Activated T-cell treated with anti-CD3 and anti-CD28 coated beads, Interleukin-2, amount 50 U/mL, for 72 hours (primary cell): ENCODE measurements at regions not wholly inside any gene's neighbourhood (a gene's known extent, or its start where the extent isn't known, plus 50 kb on each side); places are given as distances from the start of the nearest gene placed in this dataset.

Experiments used
- ATAC-seq, 2 donors: fragments of 150-1000 bp; cut with Tn5 transposase; replicated peaks in 1 of 2; 2 replicates each; pipeline ENCODE4 v1.10.0; 2021; ENCODE audit warnings: moderate library complexity in 2 of 2, mild to moderate bottlenecking in 1 of 2
- DNase-seq, 2 donors: peaks; one replicate each; pipeline ENCODE4 v3.0.0; 2021 to 2022; ENCODE audit warnings: mixed read lengths in 1 of 2
- H3K27ac Mint-ChIP-seq: one replicate; pipeline ENCODE4 v1.8.0; 2022; ENCODE audit warnings: mild to moderate bottlenecking, moderate library complexity, mixed read lengths
- H3K27me3 Mint-ChIP-seq: one replicate; pipeline ENCODE4 v1.8.0; 2022; ENCODE audit warnings: low read depth, mixed read lengths
- H3K36me3 Mint-ChIP-seq, 2 donors: one replicate each; pipeline ENCODE4 v1.8.0; 2022; ENCODE audit warnings: mixed read lengths in 2 of 2, mild to moderate bottlenecking in 1 of 2; ENCODE audit not compliant: insufficient read depth in 2 of 2
- H3K4me1 Mint-ChIP-seq: one replicate; pipeline ENCODE4 v1.8.0; 2022; ENCODE audit warnings: low read depth, mixed read lengths
- H3K4me3 Mint-ChIP-seq, 2 donors: one replicate each; pipeline ENCODE4 v1.8.0; 2022; ENCODE audit warnings: mild to moderate bottlenecking in 2 of 2, mixed read lengths in 2 of 2, moderate library complexity in 2 of 2
- H3K9me3 Mint-ChIP-seq, 2 donors: one replicate each; pipeline ENCODE4 v1.8.0; 2022; ENCODE audit warnings: mixed read lengths in 2 of 2

DNA sequence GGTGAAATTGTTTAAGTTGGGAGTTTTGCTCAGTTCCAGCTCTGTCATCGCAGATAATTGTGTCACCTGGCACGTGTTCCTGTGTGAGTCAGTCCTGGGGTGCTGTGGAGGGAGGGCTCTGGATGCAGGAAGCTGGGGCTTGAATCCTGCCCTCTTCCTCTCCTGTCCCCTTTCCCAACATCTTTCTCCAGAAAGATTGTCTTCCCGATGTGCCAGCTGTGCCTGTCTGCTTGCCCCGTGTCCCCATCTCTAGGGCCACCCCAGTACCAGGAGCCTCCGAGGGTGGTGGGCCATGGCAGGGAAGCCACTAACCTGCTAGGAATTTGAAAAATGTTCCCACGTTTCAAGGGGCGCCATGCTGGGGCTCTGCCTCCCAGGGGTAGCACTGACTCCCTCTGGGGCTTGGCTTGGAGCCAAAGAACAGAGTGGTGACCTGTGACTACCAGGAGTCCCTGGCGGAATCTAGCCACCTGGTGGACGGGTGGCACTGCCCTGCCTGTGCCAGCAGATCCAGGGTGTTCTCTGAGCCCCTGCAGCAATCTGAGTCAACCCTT, 198.1 kb downstream of the ENGASE start:
- H3K36me3 Mint-ChIP-seq: no peaks in the 10 kb centered on the region

DNA sequence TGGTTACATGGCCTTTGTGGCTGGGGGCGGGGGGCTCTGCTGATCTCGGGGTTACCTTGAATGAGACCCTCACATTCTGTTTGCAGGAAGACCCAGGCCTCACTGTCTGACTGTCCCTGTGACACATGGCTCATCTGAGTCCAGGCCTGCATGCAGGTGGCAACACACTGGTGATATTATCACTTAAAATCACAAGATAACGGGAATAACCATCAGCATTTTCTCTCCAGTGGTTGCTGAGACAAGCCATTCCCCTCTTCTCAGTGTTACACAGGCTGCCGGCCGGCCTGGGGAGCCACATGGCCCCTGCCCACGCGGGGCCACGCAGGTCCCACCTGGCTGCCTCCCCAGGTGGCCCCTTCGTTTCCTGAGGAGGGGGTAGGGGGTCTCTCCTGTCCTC, 197.6 kb downstream of the ENGASE start:
- H3K9me3 Mint-ChIP-seq: no peaks in the 10 kb centered on the region
- no peak overlapping the region for H3K4me3 Mint-ChIP-seq
- no peak for DNase-seq
- H3K27me3 Mint-ChIP-seq: peaks cover 25% of the 10 kb centered on the region
- no peak overlapping the region for H3K27ac Mint-ChIP-seq
- no peaks in the 10 kb centered on the region for H3K36me3 Mint-ChIP-seq
- ATAC-seq: no peak
- no peaks in the 10 kb centered on the region for H3K4me1 Mint-ChIP-seq

More for the DNA sequence above, 198.1 kb downstream of the ENGASE start:
- Mint-ChIP-seq H3K9me3 (no peaks in the 10 kb centered on the region), H3K27me3 (peaks cover 25% of the 10 kb centered on the region), H3K4me1 (no peaks in the 10 kb centered on the region), H3K27ac (no peak overlapping the region), H3K4me3 (no peak overlapping the region)
- ATAC-seq (no peak), DNase-seq (no peak)

DNA sequence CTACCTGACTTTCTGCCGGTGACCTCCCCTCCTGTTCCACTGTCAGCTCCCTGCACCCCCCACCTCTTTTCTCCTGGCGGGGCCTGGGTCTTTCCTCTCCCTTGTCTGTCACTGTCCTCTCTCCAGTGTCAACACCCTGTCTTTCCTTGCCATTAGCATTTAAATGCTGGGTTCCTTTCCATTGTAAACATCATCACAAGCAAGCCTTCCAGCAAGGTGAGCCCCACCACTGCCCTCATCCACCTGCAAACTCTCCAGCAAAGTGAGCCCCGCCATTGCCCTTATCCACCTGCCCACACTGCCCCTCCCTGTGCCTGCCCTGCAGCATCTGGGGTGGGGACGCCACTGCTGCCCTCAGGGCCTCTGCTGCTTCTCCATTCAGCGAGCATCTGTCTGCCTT, 195.0 kb downstream of the ENGASE start:
- Mint-ChIP-seq H3K4me3 (no peak overlapping the region), H3K9me3 (no peaks in the 10 kb centered on the region), H3K4me1 (no peaks in the 10 kb centered on the region), H3K27me3 (peaks cover 25% of the 10 kb centered on the region), H3K36me3 (no peaks in the 10 kb centered on the region), H3K27ac (no peak overlapping the region)
- ATAC-seq (no peak), DNase-seq (no peak)

DNA sequence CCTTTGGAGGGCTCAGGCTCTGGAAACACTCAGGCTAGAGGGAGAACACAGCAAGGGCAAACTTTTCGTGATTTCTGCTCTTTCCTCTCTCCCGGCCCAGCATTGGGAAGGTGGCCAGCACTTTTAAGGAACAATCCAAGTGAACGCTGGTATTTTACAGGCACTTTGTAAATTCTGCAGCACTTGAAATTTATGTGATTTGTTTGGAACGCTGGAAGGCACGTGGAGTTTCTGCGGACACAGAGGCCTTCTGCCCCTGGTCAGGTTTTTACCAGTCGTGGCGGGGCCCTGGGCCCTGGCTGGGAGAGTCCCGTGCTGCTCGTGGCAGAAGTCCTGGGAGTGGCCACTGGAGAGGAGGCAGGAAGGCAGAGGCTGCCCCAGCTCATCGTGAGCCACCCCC, 188.6 kb downstream of the ENGASE start:
- Mint-ChIP-seq H3K27me3 (peaks cover 4% of the 10 kb centered on the region), H3K4me1 (no peaks in the 10 kb centered on the region), H3K36me3 (no peaks in the 10 kb centered on the region), H3K9me3 (no peaks in the 10 kb centered on the region), H3K4me3 (no peak overlapping the region), H3K27ac (no peak overlapping the region)
- ATAC-seq (no peak), DNase-seq (no peak)

DNA sequence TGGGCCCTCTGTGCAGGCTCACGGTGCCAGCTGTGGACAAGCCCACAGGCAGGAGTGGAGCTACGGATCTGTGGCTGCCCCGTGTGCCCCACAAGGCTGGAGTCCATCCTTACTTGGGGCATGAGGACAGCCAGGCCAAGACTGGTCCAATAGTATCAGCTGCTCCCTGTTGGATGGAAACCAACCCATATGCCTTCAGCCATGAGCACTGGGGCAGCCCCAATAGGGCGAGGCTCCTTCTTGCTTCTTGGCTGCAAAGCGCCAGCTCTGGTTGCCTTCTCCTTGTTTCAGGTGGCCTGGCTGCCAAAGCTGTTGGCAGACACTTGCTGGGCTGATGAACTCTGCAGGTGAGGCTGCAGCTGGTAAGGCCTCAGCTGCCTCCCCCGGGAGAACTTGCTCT, 188.0 kb downstream of the ENGASE start:
- ATAC-seq (no peak), DNase-seq (no peak)
- Mint-ChIP-seq H3K9me3 (no peaks in the 10 kb centered on the region), H3K4me1 (no peaks in the 10 kb centered on the region), H3K27me3 (no peaks in the 10 kb centered on the region), H3K27ac (no peak overlapping the region), H3K36me3 (no peaks in the 10 kb centered on the region), H3K4me3 (no peak overlapping the region)

DNA sequence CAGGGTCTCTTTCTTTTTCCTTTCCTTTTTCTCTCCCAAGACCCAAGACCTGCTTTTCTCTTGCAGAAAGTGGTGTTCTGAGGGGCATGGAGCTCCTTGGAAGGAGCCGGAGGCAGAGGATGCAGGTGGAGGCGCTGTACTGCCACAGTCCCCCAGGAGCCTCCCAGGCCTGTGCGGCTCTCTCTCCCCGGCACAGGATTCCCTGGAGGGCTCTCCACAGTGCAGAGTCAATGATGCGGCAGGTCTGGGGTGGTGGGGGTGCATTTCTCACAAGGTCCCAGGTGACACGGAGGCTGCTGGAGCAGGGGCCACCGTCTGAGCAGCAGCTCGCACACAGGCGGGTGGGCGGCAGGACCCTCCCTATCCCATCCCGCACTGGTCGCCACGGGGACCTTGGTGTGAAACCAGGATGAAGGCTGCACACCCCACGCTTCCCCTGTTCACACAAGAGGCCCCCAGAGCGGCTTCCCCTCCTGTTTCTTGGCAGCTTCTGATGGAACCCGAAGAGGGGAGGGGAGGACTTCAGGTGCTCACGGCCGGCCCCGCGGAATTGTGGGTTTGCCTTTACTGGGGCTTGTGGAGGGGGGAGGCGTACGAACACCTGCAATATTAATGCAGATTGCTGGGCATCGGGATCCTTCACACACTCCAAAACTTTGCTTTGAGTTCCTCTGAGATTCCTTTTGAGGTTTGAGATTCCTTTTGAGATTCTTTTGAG, 186.9 kb downstream of the ENGASE start:
- DNase-seq: no peak
- no peak overlapping the region for H3K4me3 Mint-ChIP-seq
- H3K4me1 Mint-ChIP-seq: no peaks in the 10 kb centered on the region
- H3K27me3 Mint-ChIP-seq: no peaks in the 10 kb centered on the region
- ATAC-seq: no peak
- no peaks in the 10 kb centered on the region for H3K9me3 Mint-ChIP-seq
- H3K27ac Mint-ChIP-seq: no peak overlapping the region
- H3K36me3 Mint-ChIP-seq: no peaks in the 10 kb centered on the region

DNA sequence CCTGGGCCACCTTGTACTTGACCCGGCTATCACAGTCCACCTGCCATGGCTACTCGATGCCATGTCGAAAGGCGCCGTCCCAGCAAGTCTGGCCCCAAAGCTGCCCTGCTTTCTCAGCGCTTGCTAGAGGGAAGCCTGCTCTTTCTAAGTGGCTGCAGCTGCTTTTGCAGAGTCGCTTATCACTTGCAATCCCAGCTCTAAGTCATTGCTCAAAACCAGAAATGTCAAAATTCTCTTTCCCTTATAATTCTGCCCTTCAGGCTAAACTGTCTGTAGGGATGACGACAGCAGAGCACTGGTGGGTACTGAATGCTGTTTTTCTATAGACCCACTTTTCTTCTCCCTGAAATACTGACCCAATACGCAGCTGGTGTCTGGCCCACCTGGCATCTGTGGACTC, 184.2 kb downstream of the ENGASE start:
- DNase-seq: no peak
- H3K4me3 Mint-ChIP-seq: no peak overlapping the region
- H3K9me3 Mint-ChIP-seq: no peaks in the 10 kb centered on the region
- no peaks in the 10 kb centered on the region for H3K27me3 Mint-ChIP-seq
- no peaks in the 10 kb centered on the region for H3K4me1 Mint-ChIP-seq
- no peak overlapping the region for H3K27ac Mint-ChIP-seq
- no peak for ATAC-seq
- H3K36me3 Mint-ChIP-seq: no peaks in the 10 kb centered on the region

DNA sequence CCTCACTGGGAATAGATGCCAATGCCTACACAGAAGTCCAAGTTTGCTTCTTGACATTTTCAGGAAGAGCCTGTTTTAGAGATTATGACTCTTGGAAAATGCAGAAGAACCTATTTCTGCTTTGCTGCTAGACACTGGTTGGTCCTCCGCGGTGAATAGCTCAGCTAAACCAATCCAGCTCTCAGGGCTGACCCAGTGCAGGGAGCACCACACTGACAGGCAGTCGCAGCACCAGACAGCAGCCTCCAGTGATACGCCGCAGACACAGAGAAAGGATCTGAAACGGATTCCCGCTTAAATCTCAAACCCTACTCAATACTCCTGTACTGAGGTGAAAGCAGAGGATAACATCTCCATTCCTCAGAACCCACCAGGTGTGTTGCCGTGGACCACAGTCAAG, 183.4 kb downstream of the ENGASE start:
- ATAC-seq (no peak), DNase-seq (no peak)
- Mint-ChIP-seq H3K4me1 (no peaks in the 10 kb centered on the region), H3K27me3 (peaks cover 6% of the 10 kb centered on the region), H3K4me3 (no peak overlapping the region), H3K27ac (no peak overlapping the region), H3K36me3 (no peaks in the 10 kb centered on the region), H3K9me3 (no peaks in the 10 kb centered on the region)

DNA sequence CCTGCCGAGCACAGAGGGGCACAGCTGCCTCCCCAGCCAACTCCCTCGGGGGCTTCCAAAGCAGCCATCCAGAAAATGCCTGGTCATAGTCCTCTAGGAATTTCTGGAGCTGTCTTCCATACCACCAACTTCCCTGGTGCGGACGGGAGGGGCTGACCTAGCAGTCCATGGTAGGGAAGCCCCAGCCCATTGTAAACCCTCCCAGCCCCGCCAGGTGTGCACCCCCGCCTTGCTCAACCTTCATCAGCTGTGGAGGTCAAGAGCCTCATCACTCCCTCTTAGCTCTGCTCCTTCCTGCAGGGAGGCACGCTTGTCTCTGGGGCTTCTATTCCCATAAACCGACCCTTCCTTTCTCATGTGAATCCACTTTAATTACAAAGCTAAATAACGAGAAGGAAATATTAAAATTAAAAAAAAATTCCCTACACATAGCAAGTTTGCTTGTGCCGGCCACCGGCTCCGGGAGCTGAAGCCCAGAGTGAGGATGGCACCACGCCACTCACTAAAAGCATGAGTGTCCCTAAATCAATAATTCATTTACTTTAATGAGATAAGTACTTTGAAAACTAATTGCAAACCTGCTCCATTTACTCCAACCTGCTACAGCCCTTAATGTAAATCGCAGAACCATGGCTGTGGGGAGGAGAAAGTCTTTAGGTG, 181.4 kb downstream of the ENGASE start:
- no peak for ATAC-seq
- Mint-ChIP-seq H3K9me3 (no peaks in the 10 kb centered on the region), H3K27ac (no peak overlapping the region), H3K36me3 (no peaks in the 10 kb centered on the region), H3K27me3 (peaks cover 26% of the 10 kb centered on the region), H3K4me3 (no peak overlapping the region), H3K4me1 (no peaks in the 10 kb centered on the region)
- no peak for DNase-seq

DNA sequence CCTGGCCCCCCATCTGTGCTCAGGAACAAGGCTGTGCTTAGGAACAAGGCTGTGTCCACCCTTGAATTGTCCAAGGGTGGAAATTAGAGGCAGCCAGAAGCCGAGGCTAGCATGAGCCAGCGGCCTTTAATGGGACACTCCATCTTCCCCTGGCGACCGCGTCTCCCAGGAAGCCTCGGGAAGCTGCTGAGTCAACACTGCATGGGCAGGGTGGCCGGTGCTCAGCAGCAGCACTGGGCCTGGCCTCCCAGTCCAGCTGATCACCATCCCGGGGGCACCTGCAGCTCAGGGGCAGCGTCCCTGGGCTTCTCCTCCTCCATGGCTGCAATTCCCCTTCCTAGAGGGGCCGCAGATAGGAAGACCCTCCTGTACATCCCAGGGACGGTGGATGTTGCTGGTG, 180.8 kb downstream of the ENGASE start:
- Mint-ChIP-seq H3K9me3 (no peaks in the 10 kb centered on the region), H3K27ac (no peak overlapping the region), H3K4me3 (no peak overlapping the region), H3K4me1 (no peaks in the 10 kb centered on the region), H3K27me3 (peaks cover 30% of the 10 kb centered on the region), H3K36me3 (no peaks in the 10 kb centered on the region)
- DNase-seq (no peak), ATAC-seq (no peak)

DNA sequence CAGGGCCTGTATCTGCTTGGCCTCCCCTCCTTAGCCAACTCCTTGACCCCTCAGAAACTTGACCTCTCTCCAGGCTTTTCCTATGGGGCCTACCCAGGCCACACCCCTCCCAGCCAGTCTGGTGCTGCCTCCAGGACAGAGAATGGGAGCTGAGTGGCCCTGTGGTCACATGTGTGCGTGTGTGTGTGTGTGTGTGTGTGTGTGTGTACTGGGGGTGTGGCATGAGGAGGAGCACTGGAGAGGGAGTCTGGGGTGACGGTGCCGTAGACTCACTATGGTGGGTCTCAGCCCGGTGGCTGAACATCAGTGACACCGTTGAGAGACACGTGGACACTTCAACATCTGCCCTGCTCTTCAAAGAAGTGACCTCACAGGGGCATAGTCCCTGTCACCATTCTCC, 180.4 kb downstream of the ENGASE start:
- Mint-ChIP-seq H3K4me3 (no peak overlapping the region), H3K4me1 (no peaks in the 10 kb centered on the region), H3K9me3 (no peaks in the 10 kb centered on the region), H3K36me3 (no peaks in the 10 kb centered on the region), H3K27me3 (peaks cover 31% of the 10 kb centered on the region), H3K27ac (no peak overlapping the region)
- no peak for ATAC-seq
- DNase-seq: no peak

DNA sequence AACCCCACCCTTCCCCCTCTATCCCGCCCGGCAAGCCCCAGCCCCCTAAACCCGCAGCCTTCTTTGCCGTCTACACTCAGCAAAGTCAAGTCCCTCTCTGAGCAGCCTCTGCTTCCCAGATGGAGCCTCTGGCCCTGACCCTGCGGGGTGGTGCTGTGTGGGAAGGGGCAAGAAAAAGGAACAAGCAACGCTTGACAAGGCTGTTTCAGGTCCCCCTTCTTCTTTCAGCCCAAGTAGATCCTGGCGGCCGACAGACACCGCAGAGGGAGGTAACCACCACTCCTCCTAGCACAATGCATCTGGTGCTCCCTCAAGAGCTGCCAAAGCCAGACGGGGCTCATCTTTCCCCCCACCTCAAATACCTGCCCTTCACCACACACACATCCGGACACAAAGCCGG, 178.3 kb downstream of the ENGASE start:
- H3K4me3 Mint-ChIP-seq: no peak overlapping the region
- H3K27me3 Mint-ChIP-seq: peaks cover 40% of the 10 kb centered on the region
- H3K36me3 Mint-ChIP-seq: no peaks in the 10 kb centered on the region
- H3K4me1 Mint-ChIP-seq: no peaks in the 10 kb centered on the region
- ATAC-seq (no peak), DNase-seq (no peak)
- no peak overlapping the region for H3K27ac Mint-ChIP-seq
- H3K9me3 Mint-ChIP-seq: no peaks in the 10 kb centered on the region

DNA sequence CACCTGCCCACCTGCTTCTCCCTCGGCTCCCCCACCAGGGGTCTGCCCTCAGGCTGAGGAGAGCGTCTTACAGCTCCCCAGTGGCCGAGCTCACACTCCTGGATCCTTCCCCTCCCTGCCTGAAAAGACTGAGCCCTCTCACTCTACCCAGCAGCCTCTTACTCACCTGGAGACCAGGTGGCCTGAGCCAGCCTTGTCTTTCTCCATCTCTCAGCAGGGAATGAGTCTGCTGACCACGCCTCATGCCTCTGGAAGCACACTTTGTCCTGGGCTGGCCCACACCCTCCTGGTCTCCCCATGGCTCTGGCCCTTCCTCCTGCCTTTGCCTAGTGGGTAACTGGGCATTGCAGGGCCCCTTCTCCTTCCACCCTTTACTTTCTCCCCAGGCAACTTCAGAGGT, 177.2 kb downstream of the ENGASE start:
- Mint-ChIP-seq H3K9me3 (no peaks in the 10 kb centered on the region), H3K27ac (no peak overlapping the region), H3K27me3 (peaks cover 40% of the 10 kb centered on the region), H3K4me3 (no peak overlapping the region), H3K4me1 (no peaks in the 10 kb centered on the region), H3K36me3 (no peaks in the 10 kb centered on the region)
- DNase-seq (no peak), ATAC-seq (no peak)
